ENCODE measurements at regions not wholly inside any gene's neighbourhood (a gene's known extent, or its start where the extent isn't known, plus 50 kb on each side); places are given as distances from the start of the nearest gene placed in this dataset.
"Not testable (repeated sequence)": the region's sequence is repeated elsewhere in the genome, so short reads cannot be mapped to it uniquely, and the experiment has no call there.

- DNase-seq, result no peak
These were observed 515.2 kb upstream of the ARID1B start for GRCh38 chr6:156262014-156262413.

- no peak for DNase-seq
These were observed 516.4 kb upstream of the ARID1B start for GRCh38 chr6:156260815-156261214.

DNA sequence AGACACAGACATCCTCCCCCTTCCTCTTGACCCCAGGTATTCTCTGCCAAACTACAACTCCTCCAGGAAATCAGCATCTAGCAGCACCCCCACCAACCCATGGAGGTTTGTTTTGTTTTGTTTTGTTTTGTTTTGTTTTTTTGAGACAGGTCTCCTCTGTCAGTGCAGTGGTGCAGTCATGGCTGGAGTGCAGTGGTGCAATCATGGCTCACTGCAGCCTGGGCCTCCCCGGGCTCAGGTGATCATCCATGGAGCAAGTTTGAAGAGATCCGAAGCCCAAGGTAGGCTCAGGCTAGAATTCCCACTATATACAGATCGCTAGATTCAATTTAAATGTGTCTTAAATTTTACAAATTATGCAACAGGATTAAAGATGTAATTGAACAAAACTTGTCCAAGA lies 518.2 kb upstream of the ARID1B start:
- DNase-seq, result no peak

DNA sequence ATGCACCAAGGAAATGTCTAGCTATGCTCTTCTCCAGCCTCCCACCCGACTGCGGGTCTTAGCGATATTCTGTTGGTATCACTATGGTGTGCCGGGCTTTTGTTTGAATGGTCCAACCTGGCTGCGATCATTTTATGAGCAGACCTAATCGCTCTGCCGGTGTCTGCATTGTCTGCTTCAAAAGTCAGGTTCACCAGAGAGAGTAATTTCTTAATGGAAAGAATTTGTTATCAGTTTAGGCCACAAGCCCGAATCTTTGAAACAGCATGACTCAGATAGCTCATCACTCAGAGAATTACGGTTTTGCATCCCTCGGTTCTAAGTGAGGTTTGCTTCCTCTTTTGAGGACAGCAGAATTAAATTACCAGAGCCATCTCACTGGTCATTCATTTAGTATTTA lies 521.0 kb upstream of the ARID1B start:
- DNase-seq, result no peak

DNA sequence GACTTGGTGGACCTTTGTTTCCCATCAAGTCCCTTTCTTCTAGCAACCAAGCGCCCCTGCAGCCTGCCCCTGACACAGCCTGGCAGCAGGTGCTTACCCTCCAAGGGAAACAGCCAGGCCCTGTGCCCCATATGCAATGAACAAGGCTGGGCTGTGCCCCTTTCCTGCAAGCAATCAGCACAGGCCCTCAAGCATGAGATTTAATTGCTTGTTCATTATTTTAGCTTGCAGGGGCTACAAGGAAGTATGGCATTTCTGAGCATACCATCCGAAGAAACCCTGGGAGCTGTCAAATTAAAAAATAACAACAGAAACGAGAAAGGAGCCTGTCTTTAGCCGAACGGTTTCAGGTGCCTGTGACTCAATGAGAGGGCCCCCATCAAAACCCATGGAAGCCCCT lies 522.9 kb upstream of the ARID1B start:
- no peak for DNase-seq

DNA sequence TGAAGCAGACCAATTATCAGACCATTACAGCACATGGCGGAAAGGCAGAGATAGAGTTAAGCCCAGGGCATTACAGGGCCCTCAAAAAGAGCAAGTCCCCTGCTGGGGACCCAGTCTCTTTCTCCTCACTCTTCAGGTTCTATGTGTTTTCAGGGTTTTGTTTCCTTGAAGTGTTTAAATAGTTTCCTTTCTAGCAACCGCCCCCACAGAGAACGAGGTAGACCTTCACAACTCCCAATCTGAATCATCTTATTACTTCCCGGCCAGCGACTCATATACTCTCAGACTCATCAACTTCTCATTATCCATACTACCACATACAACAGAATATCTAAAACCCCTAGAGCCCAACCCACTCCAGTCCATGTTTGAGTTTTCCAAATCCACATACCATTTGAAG lies 526.6 kb upstream of the ARID1B start:
- no peak for DNase-seq

DNA sequence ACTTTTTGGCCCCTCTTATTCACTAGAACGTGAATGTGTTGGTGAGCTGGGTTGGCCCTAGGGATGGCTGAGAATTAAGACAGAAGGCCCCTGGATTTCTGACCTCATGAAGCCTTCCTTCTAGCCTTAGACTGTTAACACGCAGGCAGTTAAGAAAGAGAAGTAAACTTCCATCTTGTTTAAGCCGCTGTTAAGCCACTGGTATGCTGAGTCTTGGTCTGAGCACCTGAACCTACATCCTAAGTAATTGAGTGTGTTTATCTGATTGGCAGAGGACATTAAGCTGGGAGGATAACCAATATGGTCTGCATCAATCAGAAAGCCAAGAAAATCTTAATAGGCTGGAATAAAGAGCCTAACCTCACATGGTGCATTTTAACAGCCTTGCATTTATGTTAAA lies 535.0 kb upstream of the ARID1B start:
- DNase-seq, result no peak

- no peak for DNase-seq
These were observed 546.0 kb upstream of the ARID1B start for GRCh38 chr6:156231026-156231765.

- no peak for DNase-seq
These were observed 557.2 kb upstream of the ARID1B start for GRCh38 chr6:156219973-156220372.

DNA sequence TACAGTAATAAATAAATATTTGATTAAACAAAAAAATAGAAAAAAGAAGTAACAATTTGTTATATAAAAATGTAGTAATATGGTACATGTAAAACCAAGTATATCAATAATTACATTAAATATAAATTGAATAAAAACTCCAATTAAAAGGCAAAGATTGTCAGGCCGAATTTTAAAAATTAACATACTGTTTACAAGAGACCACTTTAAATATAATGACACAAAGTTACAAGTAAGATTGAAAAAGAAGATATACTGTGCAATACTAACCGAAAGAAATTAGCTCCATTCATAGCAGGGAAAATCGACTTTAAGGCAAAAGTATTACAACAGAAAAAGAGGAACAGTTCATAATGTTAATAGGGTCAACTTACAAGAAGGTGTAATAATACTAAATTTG lies 571.5 kb upstream of the ARID1B start:
- no peak for DNase-seq

DNA sequence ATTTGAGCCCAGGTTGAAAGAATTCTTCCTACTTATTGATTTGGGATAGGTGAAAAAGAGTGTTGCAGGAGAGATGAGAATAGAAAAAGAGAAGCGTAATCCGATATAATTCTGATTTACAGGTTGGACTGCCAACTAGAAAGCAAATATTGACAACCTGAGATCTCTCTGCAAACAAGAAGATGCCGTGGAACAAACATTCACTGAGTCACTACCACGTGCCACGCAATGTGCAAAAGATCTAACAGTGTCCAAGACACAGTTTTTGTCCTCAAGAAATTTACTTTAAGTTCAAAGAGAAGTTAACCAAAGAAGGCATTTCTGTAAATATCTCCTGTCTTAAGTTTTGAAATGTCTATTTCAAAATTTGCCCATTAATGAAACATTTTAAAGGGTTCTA lies 578.0 kb upstream of the ARID1B start:
- DNase-seq, result no peak

GRCh38 chr6:156197513-156197912 lies 579.7 kb upstream of the ARID1B start:
- no peak for DNase-seq

DNA sequence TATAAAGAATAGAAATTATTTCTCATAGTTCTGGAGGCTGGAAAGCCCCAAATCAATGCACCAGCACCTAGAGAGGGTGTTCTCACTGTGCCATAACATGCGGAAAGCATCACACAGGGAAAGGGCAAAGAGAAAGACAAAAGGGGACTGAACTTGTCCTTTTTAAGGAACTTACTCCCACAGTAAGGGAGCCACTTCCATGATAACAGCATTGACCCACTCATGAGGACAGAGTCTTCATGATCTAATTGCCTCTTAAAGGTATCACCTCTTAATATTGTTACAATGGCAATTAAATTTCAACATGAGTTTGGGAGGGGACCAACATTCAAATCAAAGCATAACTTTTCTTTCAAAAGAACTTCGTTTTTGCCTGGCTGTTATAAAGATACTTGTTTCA lies 582.2 kb upstream of the ARID1B start:
- no peak for DNase-seq

DNA sequence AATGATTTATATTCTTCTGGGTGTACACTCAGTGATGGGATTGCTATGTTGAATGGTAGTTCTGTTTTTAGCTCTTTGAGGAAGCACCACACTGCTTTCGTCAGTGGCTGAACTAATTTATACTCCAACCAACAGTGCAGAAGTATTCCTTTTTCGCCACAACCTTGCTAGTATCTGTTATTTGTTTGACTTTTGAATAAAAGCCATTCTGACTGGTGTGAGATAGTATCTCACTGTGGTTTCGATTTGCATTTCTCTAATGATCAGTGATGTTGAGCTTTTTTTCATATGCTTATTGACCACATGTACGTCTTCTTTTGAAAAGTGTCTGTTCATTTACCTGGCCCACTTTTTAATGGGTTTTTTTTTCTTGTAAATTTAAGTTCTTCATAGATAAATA lies 583.8 kb upstream of the ARID1B start:
- no peak for DNase-seq

- DNase-seq, result no peak
These were observed 585.3 kb upstream of the ARID1B start for GRCh38 chr6:156191895-156192294.

DNA sequence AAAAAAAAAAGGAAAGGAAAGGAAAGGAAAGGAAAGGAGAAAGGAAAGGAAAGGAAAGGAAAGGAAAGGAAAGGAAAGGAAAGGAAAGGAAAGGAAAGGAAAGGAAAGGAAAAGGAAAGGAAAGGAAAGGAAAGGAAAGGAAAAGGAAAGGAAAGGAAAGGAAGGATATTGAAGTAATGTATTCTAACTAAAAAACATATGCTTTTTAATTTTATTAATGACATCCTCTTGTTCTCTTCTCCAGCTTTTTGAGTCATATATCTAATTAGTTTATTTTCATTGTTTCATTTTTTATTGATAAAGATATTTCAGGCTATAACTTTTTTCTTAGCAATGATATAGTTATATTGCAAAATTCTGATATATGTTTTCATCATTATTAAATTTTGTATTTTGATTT lies 585.8 kb upstream of the ARID1B start:
- not testable (repeated sequence) for DNase-seq

- DNase-seq, result no peak
These were observed 586.9 kb upstream of the ARID1B start for GRCh38 chr6:156190270-156190669.

GRCh38 chr6:156189714-156190113 lies 587.5 kb upstream of the ARID1B start:
- no peak for DNase-seq

GRCh38 chr6:156189195-156189594 lies 588.0 kb upstream of the ARID1B start:
- DNase-seq, result no peak

GRCh38 chr6:156185113-156185512 lies 592.1 kb upstream of the ARID1B start:
- DNase-seq, result no peak

DNA sequence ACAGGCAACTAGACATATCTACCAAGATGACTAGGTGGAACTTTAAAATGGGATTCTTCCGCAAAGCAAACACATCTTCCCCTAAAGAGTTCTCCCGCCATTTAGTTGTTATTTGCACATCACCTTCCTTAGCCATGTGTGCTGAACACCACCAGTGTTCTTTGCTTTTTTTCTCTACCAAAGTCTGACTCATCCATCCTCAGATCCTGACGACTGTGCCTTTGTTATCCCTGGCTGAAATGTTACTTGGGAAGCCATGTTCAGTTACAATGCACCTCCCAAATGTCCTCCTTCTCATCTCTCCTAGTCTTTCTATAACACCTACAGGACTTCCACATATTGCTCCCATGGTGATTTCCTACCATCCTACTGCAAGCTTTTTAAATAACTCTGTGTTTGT lies 593.5 kb upstream of the ARID1B start:
- DNase-seq, result no peak

GRCh38 chr6:156182356-156182755 lies 594.8 kb upstream of the ARID1B start:
- DNase-seq, result no peak

DNA sequence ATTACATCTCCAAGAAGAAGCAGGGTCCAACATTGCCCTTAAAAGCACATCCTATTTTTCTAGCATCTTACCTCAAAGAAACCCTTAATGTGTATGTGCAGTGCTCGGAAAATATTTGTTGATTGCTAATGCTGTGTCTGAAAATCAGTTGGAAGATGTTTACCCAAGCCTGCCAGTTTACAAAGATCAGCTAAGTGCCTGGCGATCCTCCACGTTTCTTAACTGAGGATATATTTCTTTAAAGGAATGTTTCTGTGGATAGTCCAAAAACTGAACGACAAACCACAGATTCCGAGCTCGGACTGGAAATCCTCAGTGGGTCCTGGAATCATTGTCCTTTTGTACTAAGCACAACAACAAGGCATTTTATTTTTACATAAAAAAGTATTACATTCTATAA lies 595.7 kb upstream of the ARID1B start:
- no peak for DNase-seq

DNA sequence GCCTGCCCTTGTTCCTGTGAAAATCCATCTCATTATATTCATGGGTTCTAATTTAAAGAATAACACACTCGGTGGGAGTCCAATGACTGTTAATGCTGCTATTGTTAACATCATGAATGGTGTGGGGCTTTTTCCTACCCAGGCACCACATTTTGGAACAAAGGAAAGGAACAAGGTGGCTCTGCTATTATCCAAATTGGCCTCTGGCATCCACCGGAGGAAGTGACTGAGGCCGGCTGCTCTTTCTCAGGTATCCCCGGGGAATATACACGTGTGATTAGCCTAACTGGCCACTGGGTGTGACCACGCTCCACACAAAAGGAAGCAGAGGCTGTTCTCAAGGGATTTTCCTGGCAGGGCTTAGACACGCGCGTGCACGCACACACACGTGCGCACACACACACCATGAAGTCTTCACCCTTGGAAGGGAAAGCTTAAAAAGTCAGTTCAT lies 601.2 kb upstream of the ARID1B start:
- DNase-seq, result no peak

DNA sequence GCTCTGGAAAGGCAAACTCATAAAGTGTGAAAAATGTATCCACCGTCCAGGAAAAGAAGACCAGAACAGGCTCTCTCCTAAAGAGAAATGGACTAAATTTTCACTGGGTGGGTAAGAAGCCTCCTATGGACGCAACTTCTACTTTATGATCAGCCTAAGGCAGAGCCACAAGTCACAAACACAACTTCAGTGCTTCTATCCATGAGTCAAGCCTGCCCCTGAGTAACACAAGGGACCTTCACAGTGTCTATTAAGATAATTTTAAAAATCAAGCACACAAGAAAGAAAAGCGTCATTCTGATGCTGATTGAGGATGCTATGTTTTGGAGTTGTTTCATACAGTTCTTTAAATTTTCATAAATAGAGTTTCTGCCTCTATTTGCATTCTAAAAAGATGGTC lies 601.7 kb upstream of the ARID1B start:
- no peak for DNase-seq

All from SIG-M5 (cell line).